Mesendoderm (in vitro differentiated cells): ENCODE measurements at regions not wholly inside any gene's neighbourhood (a gene's known extent, or its start where the extent isn't known, plus 50 kb on each side); places are given as distances from the start of the nearest gene placed in this dataset.
"Not testable (repeated sequence)": the region's sequence is repeated elsewhere in the genome, so short reads cannot be mapped to it uniquely, and the experiment has no call there.

ENCODE experiments used
- DNase-seq: peaks from one replicate; pipeline ENCODE4 v3.0.0; 2013
- H2AK5ac ChIP-seq: 2 replicates; pipeline ENCODE4 v1.6.1; 2013; ENCODE audit warnings: low read length, inconsistent platforms
- H2BK120ac ChIP-seq: 2 replicates; pipeline ENCODE4 v1.6.1; 2013; ENCODE audit warnings: low read depth, mild to moderate bottlenecking, low read length, moderate library complexity, mixed read lengths
- H2BK15ac ChIP-seq: replicated peaks from 2 replicates; pipeline ENCODE4 v1.6.1; 2013; ENCODE audit warnings: low read depth, mild to moderate bottlenecking, moderate library complexity
- H2BK5ac ChIP-seq: 2 replicates; pipeline ENCODE4 v1.6.1; 2013; ENCODE audit warnings: low read length, inconsistent platforms
- H3K18ac ChIP-seq: 2 replicates; pipeline ENCODE4 v1.6.1; 2013; ENCODE audit warnings: mild to moderate bottlenecking, low read length, mixed read lengths
- H3K23ac ChIP-seq: one replicate; pipeline ENCODE4 v1.6.1; 2013; ENCODE audit warnings: low read length
- H3K27ac ChIP-seq: 2 replicates; pipeline ENCODE4 v1.5.1; 2013; ENCODE audit warnings: low read depth, mild to moderate bottlenecking, inconsistent platforms, low read length, moderate library complexity
- H3K27me3 ChIP-seq: 2 replicates; pipeline ENCODE4 v1.6.1; 2013; ENCODE audit warnings: low read length, control low read depth, mild to moderate bottlenecking, inconsistent platforms; ENCODE audit not compliant: insufficient read depth, poor library complexity
- H3K36me3 ChIP-seq: 2 replicates; pipeline ENCODE4 v1.6.1; 2013; ENCODE audit warnings: low read length, inconsistent platforms; ENCODE audit not compliant: control insufficient read depth, insufficient read depth
- H3K4ac ChIP-seq: one replicate; pipeline ENCODE4 v1.6.1; 2013; ENCODE audit warnings: low read depth, mild to moderate bottlenecking, low read length, moderate library complexity
- H3K4me1 ChIP-seq: 2 replicates; pipeline ENCODE4 v1.6.1; 2013; ENCODE audit warnings: low read depth, low read length, inconsistent platforms; ENCODE audit not compliant: control insufficient read depth
- H3K4me2 ChIP-seq: 2 replicates; pipeline ENCODE4 v1.6.1; 2013; ENCODE audit warnings: low read length
- H3K4me3 ChIP-seq: 2 replicates; pipeline ENCODE4 v1.5.1; 2013; ENCODE audit warnings: mild to moderate bottlenecking, low read length
- H3K56ac ChIP-seq: one replicate; pipeline ENCODE4 v1.6.1; 2013; ENCODE audit warnings: low read length
- H3K79me1 ChIP-seq: 2 replicates; pipeline ENCODE4 v1.6.1; 2013; ENCODE audit warnings: low read length, inconsistent platforms
- H3K79me2 ChIP-seq: 2 replicates; pipeline ENCODE4 v1.6.1; 2013; ENCODE audit warnings: mild to moderate bottlenecking, low read length; ENCODE audit not compliant: control insufficient read depth, insufficient read depth
- H3K9ac ChIP-seq: 2 replicates; pipeline ENCODE4 v1.6.1; 2013; ENCODE audit warnings: low read length, inconsistent platforms
- H4K5ac ChIP-seq: one replicate; pipeline ENCODE4 v1.6.1; 2013; ENCODE audit warnings: low read length
- H4K8ac ChIP-seq: one replicate; pipeline ENCODE4 v1.6.1; 2013; ENCODE audit warnings: low read depth, mild to moderate bottlenecking, control low read depth, low read length, moderate library complexity
- WGBS: extraction: QIAGEN DNeasy Blood & Tissue Kit; methylation state at CpG from one replicate; pipeline ENCODE4 v1.1.7; 2013; ENCODE audit warnings: low lambda C conversion rate, missing lambda C conversion rate; ENCODE audit not compliant: insufficient coverage; ENCODE audit errors: extremely low coverage; 5-methylcytosine and 5-hydroxymethylcytosine counted together

GRCh38 chr2:147003081-147003480 lies 841.7 kb upstream of the ACVR2A start:
- H3K4me1 ChIP-seq = no peaks in the 10 kb centered on the region
- no peaks in the 10 kb centered on the region for H3K36me3 ChIP-seq
- no peaks in the 10 kb centered on the region for H3K79me2 ChIP-seq
- no peak overlapping the region for H3K18ac ChIP-seq
- no peak overlapping the region for H3K9ac ChIP-seq
- H3K27me3 ChIP-seq = no peaks in the 10 kb centered on the region
- H4K5ac ChIP-seq = no peak overlapping the region
- no peak overlapping the region for H3K56ac ChIP-seq
- H3K4me2 ChIP-seq = no peak overlapping the region
- H2BK5ac ChIP-seq = no peak overlapping the region
- H3K23ac ChIP-seq = no peak overlapping the region
- no peak overlapping the region for H2BK15ac ChIP-seq
- H3K79me1 ChIP-seq = no peaks in the 10 kb centered on the region
- no peak overlapping the region for H3K4me3 ChIP-seq
- H4K8ac ChIP-seq = no peak overlapping the region
- WGBS = no CpG with 5 or more reads among the region's 2 CpGs
- H3K4ac ChIP-seq = no peak overlapping the region
- no peak overlapping the region for H2AK5ac ChIP-seq
- DNase-seq = no peak
- H3K27ac ChIP-seq = no peak overlapping the region
- no peak overlapping the region for H2BK120ac ChIP-seq

- no peak overlapping the region for H3K27ac ChIP-seq
- no peak overlapping the region for H2BK5ac ChIP-seq
- peak overlapping the region; percentile 28 for H3K18ac ChIP-seq
- H3K79me2 ChIP-seq = no peaks in the 10 kb centered on the region
- H3K36me3 ChIP-seq = no peaks in the 10 kb centered on the region
- no peak overlapping the region for H2AK5ac ChIP-seq
- H3K4ac ChIP-seq = no peak overlapping the region
- no peak overlapping the region for H4K8ac ChIP-seq
- H3K4me2 ChIP-seq = no peak overlapping the region
- no peak overlapping the region for H4K5ac ChIP-seq
- H3K23ac ChIP-seq = no peak overlapping the region
- no peaks in the 10 kb centered on the region for H3K27me3 ChIP-seq
- no peak overlapping the region for H2BK15ac ChIP-seq
- no peak overlapping the region for H3K56ac ChIP-seq
- no peak overlapping the region for H3K9ac ChIP-seq
- no peak for DNase-seq
- no peak overlapping the region for H2BK120ac ChIP-seq
- H3K79me1 ChIP-seq = no peaks in the 10 kb centered on the region
- H3K4me1 ChIP-seq = no peaks in the 10 kb centered on the region
- no CpG with 5 or more reads among the region's 1 CpG for WGBS
- no peak overlapping the region for H3K4me3 ChIP-seq
Measured at GRCh38 chr2:147002256-147002655, 842.6 kb upstream of the ACVR2A start.

DNA sequence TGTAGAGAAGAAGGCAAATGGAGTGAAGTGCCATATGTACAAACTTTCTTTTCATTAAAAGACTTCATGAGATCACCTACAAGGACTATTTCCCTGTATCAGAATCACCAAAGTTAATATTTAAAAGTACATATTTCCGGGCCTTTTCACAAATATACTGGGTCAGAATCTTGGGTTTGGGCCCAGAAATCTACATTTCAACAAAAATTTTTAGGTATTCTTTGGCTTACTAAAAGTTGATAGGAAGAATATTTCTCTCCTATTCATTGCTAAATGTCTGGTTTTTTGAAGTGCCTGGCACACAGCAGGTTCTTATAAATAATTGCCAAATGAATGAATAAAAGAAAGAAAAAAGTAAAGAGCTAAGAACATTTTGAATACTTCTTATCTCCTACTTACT lies 843.8 kb upstream of the ACVR2A start:
- H2BK120ac ChIP-seq = no peak overlapping the region
- no peak overlapping the region for H4K8ac ChIP-seq
- no peaks in the 10 kb centered on the region for H3K4me1 ChIP-seq
- no peaks in the 10 kb centered on the region for H3K36me3 ChIP-seq
- no peak for DNase-seq
- H3K18ac ChIP-seq = no peak overlapping the region
- H3K9ac ChIP-seq = no peak overlapping the region
- no peaks in the 10 kb centered on the region for H3K79me1 ChIP-seq
- no peaks in the 10 kb centered on the region for H3K27me3 ChIP-seq
- H3K23ac ChIP-seq = no peak overlapping the region
- no peak overlapping the region for H3K4me2 ChIP-seq
- no peak overlapping the region for H2AK5ac ChIP-seq
- H3K79me2 ChIP-seq = no peaks in the 10 kb centered on the region
- H2BK5ac ChIP-seq = no peak overlapping the region
- no peak overlapping the region for H3K4me3 ChIP-seq
- H3K4ac ChIP-seq = no peak overlapping the region
- H2BK15ac ChIP-seq = no peak overlapping the region
- H3K56ac ChIP-seq = no peak overlapping the region
- no peak overlapping the region for H3K27ac ChIP-seq
- H4K5ac ChIP-seq = no peak overlapping the region
- no CpG with 5 or more reads among the region's 1 CpG for WGBS

GRCh38 chr2:147000151-147000550 lies 844.7 kb upstream of the ACVR2A start:
- H2BK15ac ChIP-seq, H3K36me3 ChIP-seq, H3K56ac ChIP-seq, H3K27ac ChIP-seq, H3K79me2 ChIP-seq, H3K4me1 ChIP-seq, H3K9ac ChIP-seq, H3K23ac ChIP-seq, H3K79me1 ChIP-seq, H2BK5ac ChIP-seq, H3K18ac ChIP-seq, H4K5ac ChIP-seq, H2BK120ac ChIP-seq, H3K4ac ChIP-seq, H2AK5ac ChIP-seq, H3K4me2 ChIP-seq, H3K4me3 ChIP-seq, H3K27me3 ChIP-seq, H4K8ac ChIP-seq: not testable (repeated sequence)
- peak; percentile 80 for DNase-seq
- no CpG with 5 or more reads among the region's 2 CpGs for WGBS

- WGBS = no CpG with 5 or more reads among the region's 2 CpGs
- H3K27ac ChIP-seq = no peak overlapping the region
- H3K4me3 ChIP-seq = no peak overlapping the region
- H3K36me3 ChIP-seq = no peaks in the 10 kb centered on the region
- H2BK5ac ChIP-seq = no peak overlapping the region
- H3K27me3 ChIP-seq = no peaks in the 10 kb centered on the region
- H3K18ac ChIP-seq = no peak overlapping the region
- H2BK120ac ChIP-seq = no peak overlapping the region
- no peak overlapping the region for H3K9ac ChIP-seq
- no peak overlapping the region for H3K23ac ChIP-seq
- no peaks in the 10 kb centered on the region for H3K79me1 ChIP-seq
- no peak overlapping the region for H4K5ac ChIP-seq
- no peak overlapping the region for H3K4me2 ChIP-seq
- no peaks in the 10 kb centered on the region for H3K79me2 ChIP-seq
- H3K56ac ChIP-seq = no peak overlapping the region
- no peak overlapping the region for H3K4ac ChIP-seq
- H4K8ac ChIP-seq = no peak overlapping the region
- no peaks in the 10 kb centered on the region for H3K4me1 ChIP-seq
- no peak for DNase-seq
- H2AK5ac ChIP-seq = no peak overlapping the region
- no peak overlapping the region for H2BK15ac ChIP-seq
Measured at GRCh38 chr2:146997945-146998344, 846.9 kb upstream of the ACVR2A start.

- no peak overlapping the region for H3K56ac ChIP-seq
- no peak overlapping the region for H3K23ac ChIP-seq
Measured at GRCh38 chr2:146997488-146997887, 847.3 kb upstream of the ACVR2A start.

More at GRCh38 chr2:146997488-146997887, 847.3 kb upstream of the ACVR2A start:
- Histone ChIP-seq H3K4ac (no peak overlapping the region), H3K4me3 (no peak overlapping the region), H4K8ac (no peak overlapping the region), H4K5ac (no peak overlapping the region), H2BK5ac (no peak overlapping the region), H3K36me3 (no peaks in the 10 kb centered on the region), H3K27me3 (no peaks in the 10 kb centered on the region), H2AK5ac (no peak overlapping the region), H3K79me2 (no peaks in the 10 kb centered on the region), H3K9ac (no peak overlapping the region), H2BK120ac (no peak overlapping the region), H3K18ac (no peak overlapping the region), H3K27ac (no peak overlapping the region), H3K4me2 (no peak overlapping the region), H3K79me1 (no peaks in the 10 kb centered on the region), H2BK15ac (peak overlapping the region; percentile 57), H3K4me1 (no peaks in the 10 kb centered on the region)
- DNase-seq = no peak
